ENCODE measurements at regions not wholly inside any gene's neighbourhood (a gene's known extent, or its start where the extent isn't known, plus 50 kb on each side); places are given as distances from the start of the nearest gene placed in this dataset.

DNA sequence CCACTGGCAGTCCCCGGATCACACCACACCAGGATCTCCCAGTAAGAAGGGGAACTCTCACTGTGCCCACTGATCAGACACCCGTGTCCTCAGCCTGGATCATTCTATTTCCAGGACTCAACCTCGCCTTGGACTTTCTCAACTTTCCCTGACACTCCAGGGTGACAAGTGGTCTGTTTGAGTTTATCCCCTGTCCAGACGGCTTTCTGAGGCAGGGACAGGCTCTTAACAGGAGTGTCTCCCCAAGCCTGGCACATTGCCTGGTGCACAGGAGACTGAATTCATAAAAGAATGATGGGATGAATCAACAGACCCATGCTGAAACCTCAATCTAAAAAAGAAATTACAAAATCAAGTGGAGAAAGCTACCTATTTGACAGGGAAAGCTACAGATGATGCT is 606.6 kb downstream of the EFNB2 start:
- Histone ChIP-seq H3K4me1 (ENCODE audit: control insufficient read depth, extremely low read depth, insufficient read depth, low read length) (no peaks in the 10 kb centered on the region), H3K79me2 (ENCODE audit: control insufficient read depth, insufficient read depth, low read length) (no peaks in the 10 kb centered on the region), H4K20me1 (ENCODE audit: control insufficient read depth, extremely low read depth, insufficient read depth, low read length) (no peaks in the 10 kb centered on the region), H3K36me3 (ENCODE audit: control insufficient read depth, insufficient read depth, low read length) (no peaks in the 10 kb centered on the region), H2AFZ (ENCODE audit: low read length) (no peak overlapping the region), H3K9ac (ENCODE audit: insufficient read depth, low read length) (no peak overlapping the region), H3K4me2 (ENCODE audit: extremely low read depth, insufficient read depth, low read length) (no peak overlapping the region), H3K4me3 (replicated peaks in 1 of 4; ENCODE audit: control extremely low read depth in 1 of 4, insufficient read depth in 1 of 4, low read depth in 3 of 4, low read length in 4 of 4) (no peak overlapping the region), H3K9me3 (ENCODE audit: control insufficient read depth, insufficient read depth, low read depth, low read length) (no peaks in the 10 kb centered on the region), H3K27me3 (ENCODE audit: control insufficient read depth, insufficient read depth, low read length) (no peaks in the 10 kb centered on the region), H3K27ac (ENCODE audit: insufficient read depth, low read length) (no peak overlapping the region)
- no peak for TF ChIP-seq EZH2 (IDR thresholded peaks at IDR 0.05; ENCODE audit: low read length, missing control alignments)
- TF ChIP-seq, protein P1, sequence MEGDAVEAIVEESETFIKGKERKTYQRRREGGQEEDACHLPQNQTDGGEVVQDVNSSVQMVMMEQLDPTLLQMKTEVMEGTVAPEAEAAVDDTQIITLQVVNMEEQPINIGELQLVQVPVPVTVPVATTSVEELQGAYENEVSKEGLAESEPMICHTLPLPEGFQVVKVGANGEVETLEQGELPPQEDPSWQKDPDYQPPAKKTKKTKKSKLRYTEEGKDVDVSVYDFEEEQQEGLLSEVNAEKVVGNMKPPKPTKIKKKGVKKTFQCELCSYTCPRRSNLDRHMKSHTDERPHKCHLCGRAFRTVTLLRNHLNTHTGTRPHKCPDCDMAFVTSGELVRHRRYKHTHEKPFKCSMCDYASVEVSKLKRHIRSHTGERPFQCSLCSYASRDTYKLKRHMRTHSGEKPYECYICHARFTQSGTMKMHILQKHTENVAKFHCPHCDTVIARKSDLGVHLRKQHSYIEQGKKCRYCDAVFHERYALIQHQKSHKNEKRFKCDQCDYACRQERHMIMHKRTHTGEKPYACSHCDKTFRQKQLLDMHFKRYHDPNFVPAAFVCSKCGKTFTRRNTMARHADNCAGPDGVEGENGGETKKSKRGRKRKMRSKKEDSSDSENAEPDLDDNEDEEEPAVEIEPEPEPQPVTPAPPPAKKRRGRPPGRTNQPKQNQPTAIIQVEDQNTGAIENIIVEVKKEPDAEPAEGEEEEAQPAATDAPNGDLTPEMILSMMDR (conservative IDR thresholded peaks at IDR 0.05 in 1 of 2, IDR thresholded peaks at IDR 0.05 in 1 of 2; ENCODE audit: low read depth in 1 of 2, low read length in 2 of 2), result no peak
- DNase-seq (ENCODE audit: low read depth in 2 of 2), result peak in 1 of 2 donors; percentile 23

DNA sequence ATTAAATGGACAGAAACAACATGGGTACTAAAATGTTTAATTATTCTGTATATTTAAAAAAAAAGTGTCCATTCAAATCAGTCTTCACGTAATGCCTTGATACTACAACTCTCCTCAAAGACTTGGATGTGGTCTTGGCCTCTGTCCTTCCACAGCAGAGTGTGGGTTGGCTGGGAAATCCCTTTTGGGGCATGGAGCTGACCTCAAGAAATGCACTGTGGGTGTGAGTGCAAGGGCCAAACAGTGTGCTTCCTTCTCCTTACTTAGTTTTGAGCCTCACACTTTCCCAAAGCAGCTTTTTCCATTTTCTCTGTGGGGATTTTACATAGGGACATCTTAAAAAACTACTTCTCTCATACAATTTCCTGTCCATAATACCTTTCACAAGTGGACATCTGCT is 607.4 kb downstream of the EFNB2 start:
- Histone ChIP-seq H3K4me2 (ENCODE audit: extremely low read depth, insufficient read depth, low read length) (no peak overlapping the region), H3K27me3 (ENCODE audit: control insufficient read depth, insufficient read depth, low read length) (no peaks in the 10 kb centered on the region), H3K4me3 (replicated peaks in 1 of 4; ENCODE audit: control extremely low read depth in 1 of 4, insufficient read depth in 1 of 4, low read depth in 3 of 4, low read length in 4 of 4) (no peak overlapping the region), H3K27ac (ENCODE audit: insufficient read depth, low read length) (no peak overlapping the region), H3K9ac (ENCODE audit: insufficient read depth, low read length) (no peak overlapping the region), H3K79me2 (ENCODE audit: control insufficient read depth, insufficient read depth, low read length) (no peaks in the 10 kb centered on the region), H3K9me3 (ENCODE audit: control insufficient read depth, insufficient read depth, low read depth, low read length) (no peaks in the 10 kb centered on the region), H3K4me1 (ENCODE audit: control insufficient read depth, extremely low read depth, insufficient read depth, low read length) (no peaks in the 10 kb centered on the region), H4K20me1 (ENCODE audit: control insufficient read depth, extremely low read depth, insufficient read depth, low read length) (no peaks in the 10 kb centered on the region), H2AFZ (ENCODE audit: low read length) (no peak overlapping the region), H3K36me3 (ENCODE audit: control insufficient read depth, insufficient read depth, low read length) (no peaks in the 10 kb centered on the region)
- TF ChIP-seq, protein P1 (conservative IDR thresholded peaks at IDR 0.05 in 1 of 2, IDR thresholded peaks at IDR 0.05 in 1 of 2; ENCODE audit: low read depth in 1 of 2, low read length in 2 of 2), result no peak
- no peak for TF ChIP-seq EZH2 (IDR thresholded peaks at IDR 0.05; ENCODE audit: low read length, missing control alignments)
- DNase-seq (ENCODE audit: low read depth in 2 of 2), result peak in 1 of 2 donors; percentile 21

DNA sequence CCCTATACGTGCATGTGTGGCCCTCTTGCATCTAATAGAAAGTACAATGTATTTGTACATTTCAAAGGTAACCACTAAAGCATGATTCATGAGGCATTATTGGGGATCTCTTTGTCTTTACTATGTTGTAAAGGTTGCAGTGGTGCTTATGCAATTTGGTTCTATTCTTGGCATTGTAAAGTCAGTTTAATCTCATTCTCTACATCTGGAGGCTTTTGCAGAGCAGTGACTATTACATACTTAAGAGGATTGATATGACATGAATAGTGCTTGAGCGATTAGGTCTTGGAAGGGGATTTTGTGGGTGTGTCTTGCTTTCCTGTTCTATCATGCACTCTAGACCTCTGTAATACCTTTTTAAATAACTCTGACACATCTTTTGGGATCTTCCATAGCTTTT is 610.0 kb downstream of the EFNB2 start:
- no peak overlapping the region for H3K9ac ChIP-seq (ENCODE audit: insufficient read depth, low read length)
- H3K4me1 ChIP-seq (ENCODE audit: control insufficient read depth, extremely low read depth, insufficient read depth, low read length), result no peaks in the 10 kb centered on the region
- no peaks in the 10 kb centered on the region for H4K20me1 ChIP-seq (ENCODE audit: control insufficient read depth, extremely low read depth, insufficient read depth, low read length)
- no peak overlapping the region for H2AFZ ChIP-seq (ENCODE audit: low read length)
- H3K79me2 ChIP-seq (ENCODE audit: control insufficient read depth, insufficient read depth, low read length), result no peaks in the 10 kb centered on the region
- no peaks in the 10 kb centered on the region for H3K27me3 ChIP-seq (ENCODE audit: control insufficient read depth, insufficient read depth, low read length)
- H3K4me3 ChIP-seq (replicated peaks in 1 of 4; ENCODE audit: control extremely low read depth in 1 of 4, insufficient read depth in 1 of 4, low read depth in 3 of 4, low read length in 4 of 4), result no peak overlapping the region
- no peak overlapping the region for H3K4me2 ChIP-seq (ENCODE audit: extremely low read depth, insufficient read depth, low read length)
- no peak for TF ChIP-seq EZH2 (IDR thresholded peaks at IDR 0.05; ENCODE audit: low read length, missing control alignments)
- TF ChIP-seq, protein P1 (conservative IDR thresholded peaks at IDR 0.05 in 1 of 2, IDR thresholded peaks at IDR 0.05 in 1 of 2; ENCODE audit: low read depth in 1 of 2, low read length in 2 of 2), result no peak
- peak; percentile 82 to 90 for DNase-seq (ENCODE audit: low read depth in 2 of 2)
- H3K9me3 ChIP-seq (ENCODE audit: control insufficient read depth, insufficient read depth, low read depth, low read length), result no peaks in the 10 kb centered on the region
- no peaks in the 10 kb centered on the region for H3K36me3 ChIP-seq (ENCODE audit: control insufficient read depth, insufficient read depth, low read length)
- H3K27ac ChIP-seq (ENCODE audit: insufficient read depth, low read length), result no peak overlapping the region
